ENCODE measurements at regions not wholly inside any gene's neighbourhood (a gene's known extent, or its start where the extent isn't known, plus 50 kb on each side); places are given as distances from the start of the nearest gene placed in this dataset.

- no peaks in the 10 kb centered on the region for H3K36me3 ChIP-seq (ENCODE audit: control insufficient read depth in 2 of 2, insufficient read depth in 2 of 2, low read length in 1 of 2)
- no peak overlapping the region for H3K9ac ChIP-seq (ENCODE audit: control insufficient read depth, insufficient read depth, low read length)
- H2AFZ ChIP-seq (ENCODE audit: control insufficient read depth, low read depth, low read length): no peak overlapping the region
- intact Hi-C loops (cut with micrococcal nuclease; ENCODE audit: unreplicated experiment): no loop called here
- H4K20me1 ChIP-seq (ENCODE audit: control insufficient read depth, insufficient read depth): no peaks in the 10 kb centered on the region
- no peaks in the 10 kb centered on the region; the same call in 2 of the 3 replicates for H3K9me3 ChIP-seq (replicated peaks; ENCODE audit: control insufficient read depth, insufficient read depth, low read length)
- no TSS peak for BruUV-seq (replicated peaks)
- no peaks in the 10 kb centered on the region for H3K4me1 ChIP-seq (ENCODE audit: control insufficient read depth, insufficient read depth, low read length)
- TF ChIP-seq SUPT20H (IDR thresholded peaks at IDR 0.05; ENCODE audit: borderline replicate concordance, control insufficient read depth, low read depth, low read length) (no peak), WRNIP1 (IDR thresholded peaks at IDR 0.05; ENCODE audit: borderline replicate concordance, low read depth, low read length) (no peak), PRDM15 (CRISPR knock-in tag; IDR thresholded peaks at IDR 0.05) (no peak)
- TF ChIP-seq, protein P1, sequence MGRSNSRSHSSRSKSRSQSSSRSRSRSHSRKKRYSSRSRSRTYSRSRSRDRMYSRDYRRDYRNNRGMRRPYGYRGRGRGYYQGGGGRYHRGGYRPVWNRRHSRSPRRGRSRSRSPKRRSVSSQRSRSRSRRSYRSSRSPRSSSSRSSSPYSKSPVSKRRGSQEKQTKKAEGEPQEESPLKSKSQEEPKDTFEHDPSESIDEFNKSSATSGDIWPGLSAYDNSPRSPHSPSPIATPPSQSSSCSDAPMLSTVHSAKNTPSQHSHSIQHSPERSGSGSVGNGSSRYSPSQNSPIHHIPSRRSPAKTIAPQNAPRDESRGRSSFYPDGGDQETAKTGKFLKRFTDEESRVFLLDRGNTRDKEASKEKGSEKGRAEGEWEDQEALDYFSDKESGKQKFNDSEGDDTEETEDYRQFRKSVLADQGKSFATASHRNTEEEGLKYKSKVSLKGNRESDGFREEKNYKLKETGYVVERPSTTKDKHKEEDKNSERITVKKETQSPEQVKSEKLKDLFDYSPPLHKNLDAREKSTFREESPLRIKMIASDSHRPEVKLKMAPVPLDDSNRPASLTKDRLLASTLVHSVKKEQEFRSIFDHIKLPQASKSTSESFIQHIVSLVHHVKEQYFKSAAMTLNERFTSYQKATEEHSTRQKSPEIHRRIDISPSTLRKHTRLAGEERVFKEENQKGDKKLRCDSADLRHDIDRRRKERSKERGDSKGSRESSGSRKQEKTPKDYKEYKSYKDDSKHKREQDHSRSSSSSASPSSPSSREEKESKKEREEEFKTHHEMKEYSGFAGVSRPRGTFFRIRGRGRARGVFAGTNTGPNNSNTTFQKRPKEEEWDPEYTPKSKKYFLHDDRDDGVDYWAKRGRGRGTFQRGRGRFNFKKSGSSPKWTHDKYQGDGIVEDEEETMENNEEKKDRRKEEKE (IDR thresholded peaks at IDR 0.05): no peak
- RAD21 ChIA-PET (ENCODE audit: unreplicated experiment): no interaction called here
- DNase-seq (ENCODE audit: low read depth, low spot score) (no peak), ATAC-seq (no peak), FAIRE-seq (no peak)
- H3K27ac ChIP-seq (ENCODE audit: control insufficient read depth, insufficient read depth): no peak overlapping the region
- no peak overlapping the region for H3K4me3 ChIP-seq
- no peak overlapping the region for H3K4me2 ChIP-seq (ENCODE audit: control insufficient read depth, insufficient read depth)
- WGBS (ENCODE audit: insufficient coverage, insufficient replicate concordance, low lambda C conversion rate, missing lambda C conversion rate): 49% methylated on average over 11 of the region's 11 CpGs
- H3K79me2 ChIP-seq (ENCODE audit: control insufficient read depth, insufficient read depth, low read length): no peaks in the 10 kb centered on the region
- no peaks in the 10 kb centered on the region for H3K27me3 ChIP-seq (replicated peaks in 1 of 2; ENCODE audit: control insufficient read depth in 2 of 2, insufficient read depth in 2 of 2, low read length in 1 of 2)
- POLR2A ChIA-PET: no interaction called here
- in situ Hi-C loops (cut with MboI): no loop called here
- CTCF ChIA-PET: no interaction called here
- SMC1A ChIA-PET (ENCODE audit: uncharacterized antibody, unreplicated experiment): no interaction called here
These were observed 50.6 kb upstream of the UBE3C start for GRCh38 chr7:157088136-157088535.
